GM12873 (cell line): ENCODE measurements at regions not wholly inside any gene's neighbourhood (a gene's known extent, or its start where the extent isn't known, plus 50 kb on each side); places are given as distances from the start of the nearest gene placed in this dataset.

Experiments
- TF ChIP-seq, protein P1 (sequence below): IDR thresholded peaks from 2 replicates; pipeline ENCODE4 v1.5.1; 2012; ENCODE audit warnings: low read depth, mild to moderate bottlenecking, moderate library complexity, low read length, control low read depth; ENCODE audit not compliant: insufficient read depth; ENCODE audit errors: missing control alignments

- TF ChIP-seq, protein P1, sequence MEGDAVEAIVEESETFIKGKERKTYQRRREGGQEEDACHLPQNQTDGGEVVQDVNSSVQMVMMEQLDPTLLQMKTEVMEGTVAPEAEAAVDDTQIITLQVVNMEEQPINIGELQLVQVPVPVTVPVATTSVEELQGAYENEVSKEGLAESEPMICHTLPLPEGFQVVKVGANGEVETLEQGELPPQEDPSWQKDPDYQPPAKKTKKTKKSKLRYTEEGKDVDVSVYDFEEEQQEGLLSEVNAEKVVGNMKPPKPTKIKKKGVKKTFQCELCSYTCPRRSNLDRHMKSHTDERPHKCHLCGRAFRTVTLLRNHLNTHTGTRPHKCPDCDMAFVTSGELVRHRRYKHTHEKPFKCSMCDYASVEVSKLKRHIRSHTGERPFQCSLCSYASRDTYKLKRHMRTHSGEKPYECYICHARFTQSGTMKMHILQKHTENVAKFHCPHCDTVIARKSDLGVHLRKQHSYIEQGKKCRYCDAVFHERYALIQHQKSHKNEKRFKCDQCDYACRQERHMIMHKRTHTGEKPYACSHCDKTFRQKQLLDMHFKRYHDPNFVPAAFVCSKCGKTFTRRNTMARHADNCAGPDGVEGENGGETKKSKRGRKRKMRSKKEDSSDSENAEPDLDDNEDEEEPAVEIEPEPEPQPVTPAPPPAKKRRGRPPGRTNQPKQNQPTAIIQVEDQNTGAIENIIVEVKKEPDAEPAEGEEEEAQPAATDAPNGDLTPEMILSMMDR = no peak
Observed at GRCh38 chr10:33920351-33920750, 585.9 kb upstream of the NRP1 start.

DNA sequence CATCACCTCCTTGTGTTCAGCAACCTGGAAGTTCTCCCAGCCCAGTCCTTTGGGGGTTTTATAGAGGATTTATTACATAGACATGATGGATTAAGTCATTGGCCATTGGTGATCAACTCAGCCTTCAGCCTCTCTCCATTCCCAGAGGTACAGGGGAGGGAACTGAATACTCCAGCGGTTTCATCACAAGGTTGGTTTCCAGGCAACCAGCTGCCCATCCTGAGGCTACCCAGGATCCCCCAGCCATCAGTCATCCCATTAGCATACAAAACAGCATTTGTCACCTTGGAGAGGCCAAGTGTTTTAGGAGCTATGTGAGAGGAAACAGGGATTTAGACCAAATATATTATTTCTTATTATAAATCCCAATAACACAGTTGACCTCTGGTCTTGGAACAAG, 584.8 kb upstream of the NRP1 start:
- TF ChIP-seq, protein P1 = no peak

- TF ChIP-seq, protein P1 = no peak
Observed at GRCh38 chr10:33917069-33917780, 582.8 kb upstream of the NRP1 start.

GRCh38 chr10:33914746-33915145, 580.3 kb upstream of the NRP1 start:
- TF ChIP-seq, protein P1 = no peak

GRCh38 chr10:33913194-33913593, 578.7 kb upstream of the NRP1 start:
- TF ChIP-seq, protein P1 = no peak

GRCh38 chr10:33901166-33901565, 566.7 kb upstream of the NRP1 start:
- TF ChIP-seq, protein P1 = no peak

GRCh38 chr10:33900596-33900995, 566.1 kb upstream of the NRP1 start:
- TF ChIP-seq, protein P1 = no peak
